ENCODE measurements at regions not wholly inside any gene's neighbourhood (a gene's known extent, or its start where the extent isn't known, plus 50 kb on each side); places are given as distances from the start of the nearest gene placed in this dataset.

DNA sequence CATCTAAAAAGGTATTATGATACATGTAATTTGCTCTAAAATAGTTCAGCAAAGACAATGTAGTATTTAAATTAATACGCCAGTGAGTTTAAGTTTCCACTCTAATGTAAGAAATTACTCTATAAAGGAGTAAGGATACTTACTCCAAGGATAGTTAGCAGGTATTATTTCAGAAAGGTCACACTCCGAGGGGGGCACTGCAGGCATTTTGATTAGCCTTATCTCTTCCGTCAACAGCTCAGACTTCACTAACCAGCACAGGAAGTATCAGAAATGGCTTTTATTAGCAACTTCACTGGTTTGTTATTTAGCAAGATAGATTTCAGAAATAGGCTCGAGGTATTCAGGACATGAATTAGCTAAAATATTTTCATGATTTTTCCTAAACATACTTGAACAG is 127.0 kb downstream of the COX18 start:
- H3K4me1 ChIP-seq (replicated peaks; ENCODE audit: insufficient read depth), result no peaks in the 10 kb centered on the region
- H2AFZ ChIP-seq, result no peak overlapping the region
- no peaks in the 10 kb centered on the region for H3K9me3 ChIP-seq (ENCODE audit: insufficient read depth, low read depth)
- intact Hi-C loops (cut with micrococcal nuclease; ENCODE audit: unreplicated experiment), result no loop called here
- no peak overlapping the region for H3K4me3 ChIP-seq
- no peak for DNase-seq
- H3K27me3 ChIP-seq (ENCODE audit: insufficient read depth, low read depth), result no peaks in the 10 kb centered on the region
- H3F3A ChIP-seq (ENCODE audit: insufficient read depth, low read depth), result no peaks in the 10 kb centered on the region
- ChIA-PET CTCF (no interaction called here), POLR2A (ENCODE audit: unreplicated experiment) (no interaction called here)
- H3K4me2 ChIP-seq, result no peak overlapping the region
- TF ChIP-seq, protein P1, sequence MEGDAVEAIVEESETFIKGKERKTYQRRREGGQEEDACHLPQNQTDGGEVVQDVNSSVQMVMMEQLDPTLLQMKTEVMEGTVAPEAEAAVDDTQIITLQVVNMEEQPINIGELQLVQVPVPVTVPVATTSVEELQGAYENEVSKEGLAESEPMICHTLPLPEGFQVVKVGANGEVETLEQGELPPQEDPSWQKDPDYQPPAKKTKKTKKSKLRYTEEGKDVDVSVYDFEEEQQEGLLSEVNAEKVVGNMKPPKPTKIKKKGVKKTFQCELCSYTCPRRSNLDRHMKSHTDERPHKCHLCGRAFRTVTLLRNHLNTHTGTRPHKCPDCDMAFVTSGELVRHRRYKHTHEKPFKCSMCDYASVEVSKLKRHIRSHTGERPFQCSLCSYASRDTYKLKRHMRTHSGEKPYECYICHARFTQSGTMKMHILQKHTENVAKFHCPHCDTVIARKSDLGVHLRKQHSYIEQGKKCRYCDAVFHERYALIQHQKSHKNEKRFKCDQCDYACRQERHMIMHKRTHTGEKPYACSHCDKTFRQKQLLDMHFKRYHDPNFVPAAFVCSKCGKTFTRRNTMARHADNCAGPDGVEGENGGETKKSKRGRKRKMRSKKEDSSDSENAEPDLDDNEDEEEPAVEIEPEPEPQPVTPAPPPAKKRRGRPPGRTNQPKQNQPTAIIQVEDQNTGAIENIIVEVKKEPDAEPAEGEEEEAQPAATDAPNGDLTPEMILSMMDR (conservative IDR thresholded peaks at IDR 0.05), result no peak
- TF ChIP-seq EZH2 (IDR thresholded peaks at IDR 0.05; ENCODE audit: low read depth), result no peak
- no peak overlapping the region for H3K27ac ChIP-seq
- H4K20me1 ChIP-seq (ENCODE audit: insufficient read depth), result no peaks in the 10 kb centered on the region
- H3K36me3 ChIP-seq (ENCODE audit: low read depth), result no peaks in the 10 kb centered on the region
- H3K9me2 ChIP-seq (ENCODE audit: insufficient read depth), result no peaks in the 10 kb centered on the region
- H3K79me2 ChIP-seq (ENCODE audit: low read depth), result no peaks in the 10 kb centered on the region
- no TSS peak for BruUV-seq (replicated peaks)

GRCh38 chr4:72938516-72938915 is 131.0 kb downstream of the COX18 start:
- Histone ChIP-seq H3K9me2 (ENCODE audit: insufficient read depth) (no peaks in the 10 kb centered on the region), H3F3A (ENCODE audit: insufficient read depth, low read depth) (no peaks in the 10 kb centered on the region), H3K27me3 (ENCODE audit: insufficient read depth, low read depth) (no peaks in the 10 kb centered on the region), H3K4me3 (no peak overlapping the region), H2AFZ (no peak overlapping the region), H3K79me2 (ENCODE audit: low read depth) (no peaks in the 10 kb centered on the region), H3K27ac (no peak overlapping the region), H4K20me1 (ENCODE audit: insufficient read depth) (no peaks in the 10 kb centered on the region), H3K4me1 (replicated peaks; ENCODE audit: insufficient read depth) (no peaks in the 10 kb centered on the region), H3K36me3 (ENCODE audit: low read depth) (no peaks in the 10 kb centered on the region), H3K9me3 (ENCODE audit: insufficient read depth, low read depth) (no peaks in the 10 kb centered on the region), H3K4me2 (no peak overlapping the region)
- ChIA-PET CTCF (no interaction called here), POLR2A (ENCODE audit: unreplicated experiment) (no interaction called here)
- DNase-seq, result no peak
- BruUV-seq (replicated peaks), result no TSS peak
- intact Hi-C loops (cut with micrococcal nuclease; ENCODE audit: unreplicated experiment), result no loop called here
- TF ChIP-seq, protein P1 (conservative IDR thresholded peaks at IDR 0.05), result no peak
- no peak for TF ChIP-seq EZH2 (IDR thresholded peaks at IDR 0.05; ENCODE audit: low read depth)

DNA sequence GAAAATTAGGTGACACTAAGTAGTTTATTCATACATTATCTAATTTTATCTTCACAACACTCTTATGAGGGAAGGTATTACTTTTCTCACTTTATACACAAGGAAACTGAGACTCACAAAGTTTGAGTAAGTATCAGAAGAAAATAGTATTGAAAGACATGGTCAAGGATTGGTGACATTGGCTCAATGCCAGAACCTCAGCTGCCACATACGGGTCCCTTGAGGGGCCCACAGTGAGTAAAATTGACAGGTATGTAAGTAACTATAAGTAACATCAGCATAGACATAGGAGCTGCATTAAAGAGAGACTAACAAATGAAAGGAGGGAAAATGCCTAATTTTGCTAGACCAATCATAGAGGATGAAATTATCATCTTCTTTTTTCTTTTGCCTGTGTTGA is 134.1 kb downstream of the COX18 start:
- DNase-seq, result no peak
- ChIA-PET CTCF (no interaction called here), POLR2A (ENCODE audit: unreplicated experiment) (no interaction called here)
- no peaks in the 10 kb centered on the region for H3F3A ChIP-seq (ENCODE audit: insufficient read depth, low read depth)
- H3K4me1 ChIP-seq (replicated peaks; ENCODE audit: insufficient read depth), result peaks cover 6% of the 10 kb centered on the region
- H3K4me2 ChIP-seq, result no peak overlapping the region
- no peaks in the 10 kb centered on the region for H3K79me2 ChIP-seq (ENCODE audit: low read depth)
- no peak overlapping the region for H3K4me3 ChIP-seq
- H3K36me3 ChIP-seq (ENCODE audit: low read depth), result no peaks in the 10 kb centered on the region
- no peaks in the 10 kb centered on the region for H3K9me3 ChIP-seq (ENCODE audit: insufficient read depth, low read depth)
- H3K9me2 ChIP-seq (ENCODE audit: insufficient read depth), result no peaks in the 10 kb centered on the region
- H4K20me1 ChIP-seq (ENCODE audit: insufficient read depth), result no peaks in the 10 kb centered on the region
- H2AFZ ChIP-seq, result no peak overlapping the region
- no peak overlapping the region for H3K27ac ChIP-seq
- intact Hi-C loops (cut with micrococcal nuclease; ENCODE audit: unreplicated experiment), result no loop called here
- no peaks in the 10 kb centered on the region for H3K27me3 ChIP-seq (ENCODE audit: insufficient read depth, low read depth)
- TF ChIP-seq, protein P1 (conservative IDR thresholded peaks at IDR 0.05), result no peak
- TF ChIP-seq EZH2 (IDR thresholded peaks at IDR 0.05; ENCODE audit: low read depth), result no peak
- BruUV-seq (replicated peaks), result no TSS peak
